ENCODE measurements at regions not wholly inside any gene's neighbourhood (a gene's known extent, or its start where the extent isn't known, plus 50 kb on each side); places are given as distances from the start of the nearest gene placed in this dataset.

DNA sequence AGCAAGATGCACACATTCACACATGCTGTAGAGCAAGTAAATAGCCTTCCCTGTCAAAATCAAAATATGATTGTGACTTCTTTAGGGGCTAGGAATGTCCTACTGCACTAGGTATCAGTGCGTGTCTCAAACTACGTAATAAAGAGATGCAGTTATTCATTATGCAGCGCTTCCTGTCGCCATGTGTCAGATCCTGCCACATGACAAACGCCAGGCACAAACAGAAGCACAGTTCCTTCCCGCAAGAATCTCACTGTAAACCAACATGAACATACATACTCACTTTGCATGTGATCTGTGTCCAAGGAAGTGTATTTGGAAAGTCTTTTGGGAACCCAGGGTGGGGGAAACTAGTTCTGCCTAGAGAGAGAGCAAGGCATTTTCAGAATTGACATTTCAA is 599.9 kb downstream of the RNF144A start:
- intact Hi-C loops (cut with micrococcal nuclease; ENCODE audit: unreplicated experiment): no loop called here
- BruUV-seq (replicated peaks): no TSS peak
- Histone ChIP-seq H3K9me3 (ENCODE audit: low read depth, low read length, poor library complexity, severe bottlenecking) (no peaks in the 10 kb centered on the region), H3K36me3 (ENCODE audit: insufficient read depth, low read length, poor library complexity, severe bottlenecking) (no peaks in the 10 kb centered on the region), H3K4me3 (ENCODE audit: low read depth, low read length, poor library complexity, severe bottlenecking) (no peak overlapping the region), H3K4me1 (ENCODE audit: insufficient read depth, low read length, poor library complexity, severe bottlenecking) (no peaks in the 10 kb centered on the region), H3K27ac (ENCODE audit: low read depth, low read length, poor library complexity, severe bottlenecking) (no peak overlapping the region), H3K27me3 (replicated peaks; ENCODE audit: insufficient read depth, low read depth, low read length, poor library complexity) (no peaks in the 10 kb centered on the region)
- no peak for DNase-seq (ENCODE audit: low spot score)
- no peak for TF ChIP-seq EZH2 (IDR thresholded peaks at IDR 0.05; ENCODE audit: borderline replicate concordance, low read depth, low read length, poor library complexity, severe bottlenecking)
- TF ChIP-seq, protein P1, sequence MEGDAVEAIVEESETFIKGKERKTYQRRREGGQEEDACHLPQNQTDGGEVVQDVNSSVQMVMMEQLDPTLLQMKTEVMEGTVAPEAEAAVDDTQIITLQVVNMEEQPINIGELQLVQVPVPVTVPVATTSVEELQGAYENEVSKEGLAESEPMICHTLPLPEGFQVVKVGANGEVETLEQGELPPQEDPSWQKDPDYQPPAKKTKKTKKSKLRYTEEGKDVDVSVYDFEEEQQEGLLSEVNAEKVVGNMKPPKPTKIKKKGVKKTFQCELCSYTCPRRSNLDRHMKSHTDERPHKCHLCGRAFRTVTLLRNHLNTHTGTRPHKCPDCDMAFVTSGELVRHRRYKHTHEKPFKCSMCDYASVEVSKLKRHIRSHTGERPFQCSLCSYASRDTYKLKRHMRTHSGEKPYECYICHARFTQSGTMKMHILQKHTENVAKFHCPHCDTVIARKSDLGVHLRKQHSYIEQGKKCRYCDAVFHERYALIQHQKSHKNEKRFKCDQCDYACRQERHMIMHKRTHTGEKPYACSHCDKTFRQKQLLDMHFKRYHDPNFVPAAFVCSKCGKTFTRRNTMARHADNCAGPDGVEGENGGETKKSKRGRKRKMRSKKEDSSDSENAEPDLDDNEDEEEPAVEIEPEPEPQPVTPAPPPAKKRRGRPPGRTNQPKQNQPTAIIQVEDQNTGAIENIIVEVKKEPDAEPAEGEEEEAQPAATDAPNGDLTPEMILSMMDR (conservative IDR thresholded peaks at IDR 0.05; ENCODE audit: low read depth, low read length): no peak
- ChIA-PET POLR2A (ENCODE audit: low non-redundant PET) (no interaction called here), CTCF (no interaction called here)

DNA sequence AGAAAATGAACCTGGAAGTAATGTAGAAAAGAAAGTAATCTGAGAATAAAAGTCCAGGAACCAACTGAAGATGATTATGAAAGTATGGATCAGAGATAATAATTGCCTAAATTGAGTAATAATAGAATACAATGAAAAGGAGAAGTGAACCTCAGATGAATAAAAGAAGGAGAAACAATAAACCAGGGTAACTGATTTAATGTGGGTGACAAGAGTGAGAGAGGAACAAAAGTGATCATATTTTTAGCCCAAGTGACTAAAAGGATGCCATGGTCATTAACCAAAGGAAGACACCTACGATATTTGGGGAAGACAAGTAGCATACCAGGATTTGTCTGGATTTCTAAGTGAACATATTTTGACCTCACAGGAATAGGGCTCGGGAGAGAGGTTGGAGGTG is 600.6 kb downstream of the RNF144A start:
- no peaks in the 10 kb centered on the region for H3K9me3 ChIP-seq (ENCODE audit: low read depth, low read length, poor library complexity, severe bottlenecking)
- POLR2A ChIA-PET (ENCODE audit: low non-redundant PET): no interaction called here
- CTCF ChIA-PET: no interaction called here
- intact Hi-C loops (cut with micrococcal nuclease; ENCODE audit: unreplicated experiment): no loop called here
- DNase-seq (ENCODE audit: low spot score): no peak
- H3K4me3 ChIP-seq (ENCODE audit: low read depth, low read length, poor library complexity, severe bottlenecking): no peak overlapping the region
- TF ChIP-seq, protein P1 (conservative IDR thresholded peaks at IDR 0.05; ENCODE audit: low read depth, low read length): no peak
- TF ChIP-seq EZH2 (IDR thresholded peaks at IDR 0.05; ENCODE audit: borderline replicate concordance, low read depth, low read length, poor library complexity, severe bottlenecking): no peak
- no TSS peak for BruUV-seq (replicated peaks)
- no peaks in the 10 kb centered on the region for H3K4me1 ChIP-seq (ENCODE audit: insufficient read depth, low read length, poor library complexity, severe bottlenecking)
- no peak overlapping the region for H3K27ac ChIP-seq (ENCODE audit: low read depth, low read length, poor library complexity, severe bottlenecking)
- no peaks in the 10 kb centered on the region for H3K36me3 ChIP-seq (ENCODE audit: insufficient read depth, low read length, poor library complexity, severe bottlenecking)
- H3K27me3 ChIP-seq (replicated peaks; ENCODE audit: insufficient read depth, low read depth, low read length, poor library complexity): no peaks in the 10 kb centered on the region

DNA sequence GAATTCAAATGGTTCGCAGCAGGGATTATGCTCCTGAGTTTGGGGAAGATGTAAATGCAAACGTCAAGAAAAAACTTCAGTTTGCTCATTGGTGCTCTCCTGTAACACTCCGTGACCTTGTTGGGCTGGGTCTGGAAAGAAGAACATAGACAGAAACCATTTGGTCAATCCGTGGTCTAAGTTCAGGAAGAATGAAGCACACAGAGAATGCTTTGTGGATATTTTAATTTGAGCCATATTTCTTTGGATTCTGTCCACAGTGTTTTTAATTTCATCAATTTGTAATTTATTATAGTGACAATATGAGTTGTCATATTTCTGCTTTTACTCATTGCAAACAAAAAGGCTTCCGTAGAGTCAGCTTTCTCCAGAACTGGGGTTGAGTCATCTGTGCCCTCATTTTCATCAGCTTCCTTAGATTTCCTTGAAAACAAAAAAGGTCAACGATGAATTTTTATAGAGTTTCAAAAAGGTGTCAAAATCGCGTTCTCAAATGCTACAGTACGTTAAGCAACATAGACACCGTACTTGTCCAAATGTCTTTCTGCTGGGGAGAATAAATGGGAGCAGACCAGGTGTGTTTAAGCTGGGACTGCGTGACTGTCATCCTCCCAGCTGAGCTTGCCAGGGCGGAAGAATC is 606.4 kb downstream of the RNF144A start:
- BruUV-seq (replicated peaks): no TSS peak

More for the DNA sequence above, 606.4 kb downstream of the RNF144A start:
- ChIA-PET CTCF (no interaction called here), POLR2A (ENCODE audit: low non-redundant PET) (no interaction called here)
- no peak for DNase-seq (ENCODE audit: low spot score)
- Histone ChIP-seq H3K36me3 (ENCODE audit: insufficient read depth, low read length, poor library complexity, severe bottlenecking) (no peaks in the 10 kb centered on the region), H3K4me1 (ENCODE audit: insufficient read depth, low read length, poor library complexity, severe bottlenecking) (no peaks in the 10 kb centered on the region), H3K27me3 (replicated peaks; ENCODE audit: insufficient read depth, low read depth, low read length, poor library complexity) (no peaks in the 10 kb centered on the region), H3K9me3 (ENCODE audit: low read depth, low read length, poor library complexity, severe bottlenecking) (no peaks in the 10 kb centered on the region), H3K27ac (ENCODE audit: low read depth, low read length, poor library complexity, severe bottlenecking) (no peak overlapping the region), H3K4me3 (ENCODE audit: low read depth, low read length, poor library complexity, severe bottlenecking) (no peak overlapping the region)
- intact Hi-C loops (cut with micrococcal nuclease; ENCODE audit: unreplicated experiment): no loop called here
- TF ChIP-seq EZH2 (IDR thresholded peaks at IDR 0.05; ENCODE audit: borderline replicate concordance, low read depth, low read length, poor library complexity, severe bottlenecking): no peak
- TF ChIP-seq, protein P1 (conservative IDR thresholded peaks at IDR 0.05; ENCODE audit: low read depth, low read length): no peak
